Gastroesophageal sphincter (tissue), 4 donors: ENCODE measurements at regions not wholly inside any gene's neighbourhood (a gene's known extent, or its start where the extent isn't known, plus 50 kb on each side); places are given as distances from the start of the nearest gene placed in this dataset.

Experiments
- ATAC-seq: fragments of 150-250 bp; one replicate; pipeline ENCODE4 v1.9.1; 2016; ENCODE audit warnings: mild to moderate bottlenecking, moderate library complexity
- H3K27ac ChIP-seq, 4 donors: fragments of 200-600 bp; sonication (generic) in 3 of 4; 1 replicate in 3 of 4; 2 replicates in 1 of 4; pipeline ENCODE4 v1.5.1; 2016 to 2019
- H3K27me3 ChIP-seq: fragments of 200-600 bp; sonication (generic); one replicate; pipeline ENCODE4 v1.5.1; 2019
- H3K36me3 ChIP-seq, 2 donors: fragments of 200-600 bp; sonication (generic); one replicate each; pipeline ENCODE4 v1.5.1; 2019; ENCODE audit warnings: control low read depth in 1 of 2
- H3K4me1 ChIP-seq, 3 donors: fragments of 200-600 bp; sonication (generic); 1 replicate in 2 of 3; 2 replicates in 1 of 3; pipeline ENCODE4 v1.5.1; 2016 to 2019; ENCODE audit warnings: control low read depth in 2 of 3
- H3K4me3 ChIP-seq, 2 donors: fragments of 200-600 bp; sonication (generic); one replicate each; pipeline ENCODE4 v1.5.1; 2019; ENCODE audit warnings: mild to moderate bottlenecking in 1 of 2, moderate library complexity in 1 of 2
- H3K9me3 ChIP-seq, 3 donors: fragments of 200-600 bp; sonication (generic); one replicate each; pipeline ENCODE4 v1.5.1; 2017 to 2019; ENCODE audit warnings: control low read depth in 2 of 3
- EP300 ChIP-seq: sonication (generic); formaldehyde crosslinking; IDR thresholded peaks from one replicate; pipeline ENCODE4 v1.6.1; 2017; ENCODE audit warnings: antibody characterized with exemption, mild to moderate bottlenecking
- POLR2A ChIP-seq, 2 donors: fragments of 450-650 bp; IDR thresholded peaks; one replicate each; pipeline ENCODE4 v1.6.1; 2017; ENCODE audit warnings: antibody characterized with exemption in 2 of 2, mild to moderate bottlenecking in 2 of 2, moderate library complexity in 1 of 2
- POLR2AphosphoS5 ChIP-seq: sonication (generic); formaldehyde crosslinking; IDR thresholded peaks from one replicate; pipeline ENCODE4 v1.6.1; 2017; ENCODE audit warnings: antibody characterized with exemption
- WGBS, 2 donors: methylation state at CpG; one replicate each; pipeline ENCODE4 v1.1.5; 2018; ENCODE audit warnings: low coverage in 1 of 2; 5-methylcytosine and 5-hydroxymethylcytosine counted together
- TF ChIP-seq, protein P1 (sequence below), 4 experiments: fragments of 200-600 bp in 2 of 4; fragments of 450-650 bp in 2 of 4; sonication (generic) in 1 of 4; IDR thresholded peaks; one replicate each; pipeline ENCODE4 v1.5.1; 2017 to 2019; ENCODE audit warnings: antibody characterized with exemption in 4 of 4, mild to moderate bottlenecking in 2 of 4, moderate library complexity in 2 of 4

DNA sequence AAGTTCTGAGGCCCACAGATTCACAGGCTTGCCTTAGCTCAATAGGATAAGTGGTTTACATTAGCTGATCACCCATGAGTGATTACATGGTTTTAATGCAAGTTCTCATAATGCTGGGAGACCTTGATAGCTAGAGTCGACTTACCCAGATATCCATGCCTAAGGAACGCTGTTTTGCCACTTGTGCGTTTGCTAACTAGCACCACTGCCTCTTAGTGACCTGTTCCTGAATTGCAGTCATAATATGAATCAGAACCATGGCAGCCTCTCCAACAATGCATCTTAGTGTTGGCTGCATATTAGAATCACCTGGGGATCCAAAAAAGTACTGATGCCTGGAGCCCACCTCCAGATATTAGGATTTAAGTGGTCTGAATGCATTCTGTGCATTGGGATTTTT, 251.1 kb upstream of the CDH5 start:
- H3K27ac ChIP-seq = no peak overlapping the region
- H3K4me3 ChIP-seq = no peak overlapping the region
- no peak for TF ChIP-seq EP300
- TF ChIP-seq POLR2A (IDR thresholded peaks at IDR 0.05) = no peak
- TF ChIP-seq POLR2AphosphoS5 = no peak
- TF ChIP-seq, protein P1, sequence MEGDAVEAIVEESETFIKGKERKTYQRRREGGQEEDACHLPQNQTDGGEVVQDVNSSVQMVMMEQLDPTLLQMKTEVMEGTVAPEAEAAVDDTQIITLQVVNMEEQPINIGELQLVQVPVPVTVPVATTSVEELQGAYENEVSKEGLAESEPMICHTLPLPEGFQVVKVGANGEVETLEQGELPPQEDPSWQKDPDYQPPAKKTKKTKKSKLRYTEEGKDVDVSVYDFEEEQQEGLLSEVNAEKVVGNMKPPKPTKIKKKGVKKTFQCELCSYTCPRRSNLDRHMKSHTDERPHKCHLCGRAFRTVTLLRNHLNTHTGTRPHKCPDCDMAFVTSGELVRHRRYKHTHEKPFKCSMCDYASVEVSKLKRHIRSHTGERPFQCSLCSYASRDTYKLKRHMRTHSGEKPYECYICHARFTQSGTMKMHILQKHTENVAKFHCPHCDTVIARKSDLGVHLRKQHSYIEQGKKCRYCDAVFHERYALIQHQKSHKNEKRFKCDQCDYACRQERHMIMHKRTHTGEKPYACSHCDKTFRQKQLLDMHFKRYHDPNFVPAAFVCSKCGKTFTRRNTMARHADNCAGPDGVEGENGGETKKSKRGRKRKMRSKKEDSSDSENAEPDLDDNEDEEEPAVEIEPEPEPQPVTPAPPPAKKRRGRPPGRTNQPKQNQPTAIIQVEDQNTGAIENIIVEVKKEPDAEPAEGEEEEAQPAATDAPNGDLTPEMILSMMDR (IDR thresholded peaks at IDR 0.05) = no peak
- WGBS, 2 donors = 77% methylated on average over 3 of the region's 3 CpGs; no CpG with 5 or more reads in 1 of the 2 donors
- no peaks in the 10 kb centered on the region for H3K9me3 ChIP-seq
- no peaks in the 10 kb centered on the region for H3K4me1 ChIP-seq
- no peak for ATAC-seq
- no peaks in the 10 kb centered on the region for H3K36me3 ChIP-seq
- H3K27me3 ChIP-seq = no peaks in the 10 kb centered on the region

GRCh38 chr16:66113223-66113622, 253.3 kb upstream of the CDH5 start:
- TF ChIP-seq POLR2A (IDR thresholded peaks at IDR 0.05) = no peak

GRCh38 chr16:66109677-66110076, 256.8 kb upstream of the CDH5 start:
- WGBS, 2 donors = 40 to 100% methylated on average over 1 of the region's 1 CpG
- Histone ChIP-seq H3K4me3 (no peak overlapping the region), H3K36me3 (no peaks in the 10 kb centered on the region), H3K27me3 (no peaks in the 10 kb centered on the region), H3K9me3 (no peaks in the 10 kb centered on the region), H3K4me1 (no peaks in the 10 kb centered on the region), H3K27ac (no peak overlapping the region)
- no peak for TF ChIP-seq POLR2AphosphoS5
- TF ChIP-seq EP300 = no peak
- TF ChIP-seq POLR2A (IDR thresholded peaks at IDR 0.05) = no peak
- TF ChIP-seq, protein P1 (IDR thresholded peaks at IDR 0.05) = no peak
- ATAC-seq = no peak

More at GRCh38 chr16:66113223-66113622, 253.3 kb upstream of the CDH5 start:
- no peak overlapping the region for H3K4me3 ChIP-seq
- no peaks in the 10 kb centered on the region for H3K4me1 ChIP-seq
- no peaks in the 10 kb centered on the region for H3K36me3 ChIP-seq
- WGBS, 2 donors = 93 to 100% methylated on average over 2 of the region's 2 CpGs
- H3K27me3 ChIP-seq = no peaks in the 10 kb centered on the region
- no peaks in the 10 kb centered on the region for H3K9me3 ChIP-seq
- ATAC-seq = no peak
- no peak overlapping the region for H3K27ac ChIP-seq

GRCh38 chr16:66107661-66108060, 258.8 kb upstream of the CDH5 start:
- 54 to 100% methylated on average over 1 of the region's 1 CpG for WGBS, 2 donors
- H3K27ac ChIP-seq = no peak overlapping the region
- no peak overlapping the region for H3K4me3 ChIP-seq
- TF ChIP-seq, protein P1 (IDR thresholded peaks at IDR 0.05) = no peak
- no peak for TF ChIP-seq POLR2AphosphoS5
- no peak for TF ChIP-seq POLR2A (IDR thresholded peaks at IDR 0.05)
- TF ChIP-seq EP300 = no peak
- no peak for ATAC-seq
- no peaks in the 10 kb centered on the region for H3K36me3 ChIP-seq
- no peaks in the 10 kb centered on the region for H3K27me3 ChIP-seq
- H3K9me3 ChIP-seq = no peaks in the 10 kb centered on the region
- no peaks in the 10 kb centered on the region for H3K4me1 ChIP-seq

- Histone ChIP-seq H3K27ac (no peak overlapping the region), H3K4me3 (no peak overlapping the region), H3K27me3 (no peaks in the 10 kb centered on the region), H3K36me3 (no peaks in the 10 kb centered on the region), H3K9me3 (no peaks in the 10 kb centered on the region), H3K4me1 (no peaks in the 10 kb centered on the region)
- WGBS, 2 donors = 32 to 34% methylated on average over 4 of the region's 4 CpGs
- ATAC-seq = no peak
- TF ChIP-seq POLR2AphosphoS5 (no peak), POLR2A (IDR thresholded peaks at IDR 0.05) (no peak), EP300 (no peak)
- TF ChIP-seq, protein P1 (IDR thresholded peaks at IDR 0.05) = no peak
These were observed 263.3 kb upstream of the CDH5 start for GRCh38 chr16:66103211-66103610.
